GM12878 (cell line): ENCODE measurements at regions not wholly inside any gene's neighbourhood (a gene's known extent, or its start where the extent isn't known, plus 50 kb on each side); places are given as distances from the start of the nearest gene placed in this dataset.

Source experiments
- ATAC-seq: fragments of 200-7000 bp; cut with Tn5 transposase; 3 replicates; pipeline ENCODE4 v1.9.1; 2020; ENCODE audit warnings: mild to moderate bottlenecking, moderate library complexity
- BruUV-seq: library from RNA; stranded (reverse); fragments of 400-500 nt; replicated peaks from 2 replicates; lab custom pipeline; 2021; lab: Mats Ljungman, UMichigan
- CTCF ChIA-PET: fragments of 300-600 bp; sonication (Branson Sonifier 250); formaldehyde crosslinking; extraction: SDS; loops from one replicate; lab custom pipeline; 2021; ENCODE audit warnings: inconsistent platforms; lab: Yijun Ruan, JAX
- POLR2A ChIA-PET: fragments of 350-600 bp; formaldehyde crosslinking; extraction: SDS; loops from one replicate; lab custom pipeline; 2021; ENCODE audit warnings: inconsistent platforms; lab: Charles Lee
- RAD21 ChIA-PET: fragments of 300-600 bp; sonication (Branson Sonifier 250); formaldehyde crosslinking; loops from one replicate; lab custom pipeline; 2023; ENCODE audit warnings: antibody characterized with exemption; ENCODE audit not compliant: unreplicated experiment; lab: Charles Lee
- SMC1A ChIA-PET: fragments of 300-600 bp; sonication (Branson Sonifier 250); formaldehyde crosslinking; loops from one replicate; lab custom pipeline; 2023; ENCODE audit not compliant: unreplicated experiment, uncharacterized antibody; lab: Charles Lee
- DNase-seq: peaks from one replicate; pipeline ENCODE4 v3.0.0-alpha.2; 2011; ENCODE audit warnings: low read depth, low spot score
- FAIRE-seq: peaks from 3 replicates; lab custom pipeline; 2011; peaks lifted over from hg19 to GRCh38; lab: Jason Lieb, UNC
- H2AFZ ChIP-seq: 2 replicates; pipeline ENCODE4 v1.6.0; 2011; ENCODE audit warnings: low read depth, low read length, control low read depth; ENCODE audit not compliant: control insufficient read depth
- H3K27ac ChIP-seq: 2 replicates; pipeline ENCODE4 v1.5.1; 2011; ENCODE audit warnings: control low read depth; ENCODE audit not compliant: control insufficient read depth, insufficient read depth
- H3K27me3 ChIP-seq, 2 experiments: replicated peaks in 1 of 2; 2 replicates each; pipeline versions ENCODE4 v1.6.0 to v1.6.1; 2011; ENCODE audit warnings: low read length in 1 of 2; ENCODE audit not compliant: control insufficient read depth in 2 of 2, insufficient read depth in 2 of 2
- H3K36me3 ChIP-seq, 2 experiments: 2 replicates each; pipeline ENCODE4 v1.5.1; 2011; ENCODE audit warnings: low read length in 1 of 2; ENCODE audit not compliant: control insufficient read depth in 2 of 2, insufficient read depth in 2 of 2
- H3K4me1 ChIP-seq: 2 replicates; pipeline ENCODE4 v1.6.1; 2011; ENCODE audit warnings: mild to moderate bottlenecking, low read length, moderate library complexity, mixed read lengths; ENCODE audit not compliant: control insufficient read depth, insufficient read depth
- H3K4me2 ChIP-seq: 2 replicates; pipeline ENCODE4 v1.6.0; 2011; ENCODE audit warnings: control low read depth; ENCODE audit not compliant: control insufficient read depth, insufficient read depth
- H3K4me3 ChIP-seq: fragments of 200-600 bp; sonication (generic); 2 replicates; pipeline ENCODE4 v1.5.1; 2016
- H3K79me2 ChIP-seq: 2 replicates; pipeline ENCODE4 v1.6.0; 2011; ENCODE audit warnings: low read length; ENCODE audit not compliant: control insufficient read depth, insufficient read depth
- H3K9ac ChIP-seq: 2 replicates; pipeline ENCODE4 v1.8.0; 2011; ENCODE audit warnings: low read length, control low read depth, mixed read lengths; ENCODE audit not compliant: control insufficient read depth, insufficient read depth
- H3K9me3 ChIP-seq: replicated peaks from 3 replicates; pipeline ENCODE4 v1.5.1; 2011; ENCODE audit warnings: mild to moderate bottlenecking, low read length; ENCODE audit not compliant: control insufficient read depth, insufficient read depth
- H4K20me1 ChIP-seq: 2 replicates; pipeline ENCODE4 v1.6.0; 2011; ENCODE audit not compliant: control insufficient read depth, insufficient read depth
- ATF2 ChIP-seq: IDR thresholded peaks from 2 replicates; pipeline ENCODE4 v1.6.1; 2012; ENCODE audit warnings: low read length, inconsistent platforms
- ATF3 ChIP-seq: IDR thresholded peaks from 2 replicates; pipeline ENCODE4 v1.6.1; 2011; ENCODE audit warnings: low read depth, mild to moderate bottlenecking, low read length, moderate library complexity, borderline replicate concordance; ENCODE audit errors: extremely low read depth
- BACH1 ChIP-seq: fragments of 450-650 bp; IDR thresholded peaks from 2 replicates; pipeline ENCODE4 v1.6.1; 2017; ENCODE audit warnings: mild to moderate bottlenecking, borderline replicate concordance
- BCLAF1 ChIP-seq: fragments of 450-650 bp; IDR thresholded peaks from 2 replicates; pipeline ENCODE4 v1.6.1; 2017; ENCODE audit warnings: antibody characterized with exemption, mild to moderate bottlenecking, moderate library complexity
- CHD4 ChIP-seq: fragments of 200-600 bp; sonication (generic); IDR thresholded peaks from 2 replicates; pipeline ENCODE4 v1.6.1; 2016; ENCODE audit warnings: mild to moderate bottlenecking
- CTCF ChIP-seq, 3 experiments: IDR thresholded peaks in 2 of 3; conservative IDR thresholded peaks in 1 of 3; 2 replicates each; pipeline ENCODE4 v1.5.1; 2011; ENCODE audit warnings: low read depth in 3 of 3, low read length in 3 of 3, mild to moderate bottlenecking in 3 of 3, control low read depth in 2 of 3, moderate library complexity in 2 of 3, inconsistent platforms in 1 of 3, mixed read lengths in 1 of 3; ENCODE audit not compliant: control insufficient read depth in 2 of 3, insufficient read depth in 1 of 3; ENCODE audit errors: extremely low read depth in 1 of 3
- EZH2 ChIP-seq: IDR thresholded peaks from 2 replicates; pipeline ENCODE4 v1.6.1; 2012; ENCODE audit warnings: low read depth, mild to moderate bottlenecking, control low read depth, inconsistent platforms, low read length, borderline replicate concordance; ENCODE audit not compliant: control insufficient read depth
- IKZF1 ChIP-seq: fragments of 450-650 bp; conservative IDR thresholded peaks from 2 replicates; pipeline ENCODE4 v1.6.1; 2017; ENCODE audit warnings: antibody characterized with exemption, mild to moderate bottlenecking
- IRF4 ChIP-seq: IDR thresholded peaks from 2 replicates; pipeline ENCODE4 v1.6.1; 2011; ENCODE audit warnings: low read depth, low read length
- KDM1A ChIP-seq: fragments of 200-600 bp; sonication (generic); IDR thresholded peaks from 2 replicates; pipeline ENCODE4 v1.6.1; 2016; ENCODE audit warnings: borderline replicate concordance
- NFXL1 ChIP-seq: fragments of 450-650 bp; IDR thresholded peaks from 2 replicates; pipeline ENCODE4 v1.6.1; 2017; ENCODE audit warnings: antibody characterized with exemption, mild to moderate bottlenecking, borderline replicate concordance
- POU2F2 ChIP-seq: IDR thresholded peaks from 3 replicates; pipeline ENCODE4 v1.6.1; 2011; ENCODE audit warnings: low read depth, mild to moderate bottlenecking, low read length, borderline replicate concordance
- RELA ChIP-seq: fragments of 450-650 bp; IDR thresholded peaks from 2 replicates; pipeline ENCODE4 v1.8.0; 2014; ENCODE audit warnings: borderline replicate concordance; ENCODE audit not compliant: partially characterized antibody
- SMARCA5 ChIP-seq: fragments of 450-650 bp; IDR thresholded peaks from 2 replicates; pipeline ENCODE4 v1.6.1; 2017; ENCODE audit warnings: mild to moderate bottlenecking
- TCF12 ChIP-seq: IDR thresholded peaks from 2 replicates; pipeline ENCODE4 v1.6.1; 2011; ENCODE audit warnings: low read depth, mild to moderate bottlenecking, low read length
- ZNF687 ChIP-seq: fragments of 450-650 bp; IDR thresholded peaks from 2 replicates; pipeline ENCODE4 v1.6.1; 2017; ENCODE audit warnings: mild to moderate bottlenecking, moderate library complexity
- in situ Hi-C: fragments of 300-500 bp; cut with MboI; formaldehyde crosslinking; loops from 9 replicates; pipeline ENCODE4 v1.14.3; 2018; ENCODE audit warnings: mixed read lengths
- intact Hi-C: fragments of 100-400 bp; cut with micrococcal nuclease; formaldehyde crosslinking; loops from one replicate; pipeline ENCODE4 v1.14.2; 2022; ENCODE audit not compliant: unreplicated experiment

- Histone ChIP-seq H3K9ac (no peak overlapping the region), H3K9me3 (no peaks in the 10 kb centered on the region), H3K4me2 (no peak overlapping the region), H3K36me3 (no peaks in the 10 kb centered on the region), H3K27ac (no peak overlapping the region), H4K20me1 (no peaks in the 10 kb centered on the region), H3K79me2 (no peaks in the 10 kb centered on the region), H3K4me1 (no peaks in the 10 kb centered on the region), H3K4me3 (no peak overlapping the region), H3K27me3 (no peaks in the 10 kb centered on the region), H2AFZ (no peak overlapping the region)
- no TSS peak for BruUV-seq
- in situ Hi-C loops: no loop called here
- no peak for TF ChIP-seq EZH2
- TF ChIP-seq ATF3: no peak
- TF ChIP-seq BACH1: no peak
- TF ChIP-seq IRF4: no peak
- TF ChIP-seq BCLAF1: no peak
- TF ChIP-seq KDM1A: no peak
- TF ChIP-seq ATF2: no peak
- no peak for TF ChIP-seq CHD4
- no peak for TF ChIP-seq RELA
- TF ChIP-seq NFXL1: no peak
- TF ChIP-seq SMARCA5: no peak
- TF ChIP-seq POU2F2: no peak
- no peak for TF ChIP-seq IKZF1
- TF ChIP-seq CTCF (IDR thresholded peaks at IDR 0.05 in 2 of 3, conservative IDR thresholded peaks at IDR 0.05 in 1 of 3; ENCODE audit: control insufficient read depth in 2 of 3, extremely low read depth in 1 of 3, insufficient read depth in 1 of 3, low read depth in 3 of 3, low read length in 3 of 3): no peak
- TF ChIP-seq ZNF687: no peak
- no peak for TF ChIP-seq TCF12
- ChIA-PET RAD21 (no interaction called here), POLR2A (no interaction called here), SMC1A (no interaction called here), CTCF (no interaction called here)
- FAIRE-seq: no peak
- no peak for DNase-seq
- intact Hi-C loops: no loop called here
- ATAC-seq: no peak
Measured at GRCh38 chr9:104269374-104269773, 175.3 kb downstream of the SMC2 start.
